ENCODE measurements at regions not wholly inside any gene's neighbourhood (a gene's known extent, or its start where the extent isn't known, plus 50 kb on each side); places are given as distances from the start of the nearest gene placed in this dataset.

- Histone ChIP-seq H3K4me2 (ENCODE audit: low read length) (no peak overlapping the region), H3K79me2 (ENCODE audit: insufficient read depth, low read length) (no peaks in the 10 kb centered on the region), H3K9me2 (ENCODE audit: insufficient read depth) (no peaks in the 10 kb centered on the region), H2AFZ (ENCODE audit: low read depth, low read length, poor library complexity, severe bottlenecking) (no peak overlapping the region), H3K27me3 (ENCODE audit: insufficient read depth, low read length) (no peaks in the 10 kb centered on the region), H3K9ac (ENCODE audit: low read length) (no peak overlapping the region), H3K4me3 (replicated peaks in 1 of 2; ENCODE audit: low read depth in 1 of 2, low read length in 2 of 2) (no peak overlapping the region), H3K9me3 (ENCODE audit: control insufficient read depth in 1 of 2, insufficient read depth in 1 of 2, low read depth in 1 of 2, low read length in 2 of 2) (no peaks in the 10 kb centered on the region), H3K36me3 (ENCODE audit: control insufficient read depth in 1 of 2, insufficient read depth in 2 of 2, low read length in 2 of 2) (no peaks in the 10 kb centered on the region), H3K4me1 (ENCODE audit: control insufficient read depth in 1 of 2, insufficient read depth in 2 of 2, low read length in 2 of 2) (peaks cover 8 to 13% of the 10 kb centered on the region in 2 experiments; a peak in 3 of 4 replicates), H4K20me1 (ENCODE audit: insufficient read depth) (no peaks in the 10 kb centered on the region), H3K27ac (ENCODE audit: low read depth, low read length) (no peak overlapping the region)
- intact Hi-C loops (cut with micrococcal nuclease) = no loop called here
- BruUV-seq (replicated peaks) = no TSS peak
- POLR2A ChIA-PET = no interaction called here
- DNase-seq (ENCODE audit: low read depth, low spot score) (no peak), ATAC-seq (no peak)
- TF ChIP-seq ZNF274 (IDR thresholded peaks at IDR 0.05; ENCODE audit: low read depth, low read length) (no peak), SP1 (IDR thresholded peaks at IDR 0.05; ENCODE audit: low read depth) (no peak)
- RAD21 ChIA-PET (ENCODE audit: low non-redundant PET in 1 of 2, low total read pairs in 2 of 2, uncharacterized antibody in 2 of 2, unreplicated experiment in 2 of 2) = no interaction called here
- CTCF ChIA-PET = no interaction called here
Observed at GRCh38 chr1:222286011-222286410, 261.9 kb downstream of the HHIPL2 start.

- Histone ChIP-seq H3K4me3 (replicated peaks in 1 of 2; ENCODE audit: low read depth in 1 of 2, low read length in 2 of 2) (no peak overlapping the region), H3K4me2 (ENCODE audit: low read length) (no peak overlapping the region), H3K79me2 (ENCODE audit: insufficient read depth, low read length) (no peaks in the 10 kb centered on the region), H4K20me1 (ENCODE audit: insufficient read depth) (no peaks in the 10 kb centered on the region), H3K27me3 (ENCODE audit: insufficient read depth, low read length) (no peaks in the 10 kb centered on the region), H3K4me1 (ENCODE audit: control insufficient read depth in 1 of 2, insufficient read depth in 2 of 2, low read length in 2 of 2) (peaks cover 8 to 13% of the 10 kb centered on the region in 2 experiments; a peak in 3 of 4 replicates), H3K9me2 (ENCODE audit: insufficient read depth) (no peaks in the 10 kb centered on the region), H2AFZ (ENCODE audit: low read depth, low read length, poor library complexity, severe bottlenecking) (no peak overlapping the region), H3K9ac (ENCODE audit: low read length) (no peak overlapping the region), H3K9me3 (ENCODE audit: control insufficient read depth in 1 of 2, insufficient read depth in 1 of 2, low read depth in 1 of 2, low read length in 2 of 2) (no peaks in the 10 kb centered on the region), H3K36me3 (ENCODE audit: control insufficient read depth in 1 of 2, insufficient read depth in 2 of 2, low read length in 2 of 2) (no peaks in the 10 kb centered on the region), H3K27ac (ENCODE audit: low read depth, low read length) (no peak overlapping the region)
- ATAC-seq (no peak), DNase-seq (ENCODE audit: low read depth, low spot score) (no peak)
- intact Hi-C loops (cut with micrococcal nuclease) = no loop called here
- TF ChIP-seq EZH2phosphoT487 (IDR thresholded peaks at IDR 0.05; ENCODE audit: borderline replicate concordance) (no peak), SIN3A (IDR thresholded peaks at IDR 0.05; ENCODE audit: low read depth) (no peak), POLR2A (IDR thresholded peaks at IDR 0.05; ENCODE audit: borderline replicate concordance, extremely low read depth, insufficient read depth, insufficient read length) (no peak), EZH2 (IDR thresholded peaks at IDR 0.05) (no peak), SP1 (IDR thresholded peaks at IDR 0.05; ENCODE audit: low read depth) (no peak), ZNF274 (IDR thresholded peaks at IDR 0.05; ENCODE audit: low read depth, low read length) (no peak), FOSL1 (IDR thresholded peaks at IDR 0.05; ENCODE audit: low read depth) (no peak), TCF7L2 (IDR thresholded peaks at IDR 0.05; ENCODE audit: borderline replicate concordance, extremely low read depth, insufficient read depth, insufficient read length) (no peak), ELF1 (IDR thresholded peaks at IDR 0.05; ENCODE audit: borderline replicate concordance, low read depth) (no peak)
- TF ChIP-seq, protein P1, sequence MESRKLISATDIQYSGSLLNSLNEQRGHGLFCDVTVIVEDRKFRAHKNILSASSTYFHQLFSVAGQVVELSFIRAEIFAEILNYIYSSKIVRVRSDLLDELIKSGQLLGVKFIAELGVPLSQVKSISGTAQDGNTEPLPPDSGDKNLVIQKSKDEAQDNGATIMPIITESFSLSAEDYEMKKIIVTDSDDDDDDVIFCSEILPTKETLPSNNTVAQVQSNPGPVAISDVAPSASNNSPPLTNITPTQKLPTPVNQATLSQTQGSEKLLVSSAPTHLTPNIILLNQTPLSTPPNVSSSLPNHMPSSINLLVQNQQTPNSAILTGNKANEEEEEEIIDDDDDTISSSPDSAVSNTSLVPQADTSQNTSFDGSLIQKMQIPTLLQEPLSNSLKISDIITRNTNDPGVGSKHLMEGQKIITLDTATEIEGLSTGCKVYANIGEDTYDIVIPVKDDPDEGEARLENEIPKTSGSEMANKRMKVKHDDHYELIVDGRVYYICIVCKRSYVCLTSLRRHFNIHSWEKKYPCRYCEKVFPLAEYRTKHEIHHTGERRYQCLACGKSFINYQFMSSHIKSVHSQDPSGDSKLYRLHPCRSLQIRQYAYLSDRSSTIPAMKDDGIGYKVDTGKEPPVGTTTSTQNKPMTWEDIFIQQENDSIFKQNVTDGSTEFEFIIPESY (IDR thresholded peaks at IDR 0.05; ENCODE audit: extremely low read depth, insufficient replicate concordance, low read length) = no peak
- TF ChIP-seq, protein P2, sequence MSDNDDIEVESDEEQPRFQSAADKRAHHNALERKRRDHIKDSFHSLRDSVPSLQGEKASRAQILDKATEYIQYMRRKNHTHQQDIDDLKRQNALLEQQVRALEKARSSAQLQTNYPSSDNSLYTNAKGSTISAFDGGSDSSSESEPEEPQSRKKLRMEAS (IDR thresholded peaks at IDR 0.05) = no peak
- ChIA-PET RAD21 (ENCODE audit: low non-redundant PET in 1 of 2, low total read pairs in 2 of 2, uncharacterized antibody in 2 of 2, unreplicated experiment in 2 of 2) (no interaction called here), CTCF (no interaction called here), POLR2A (no interaction called here)
- no TSS peak for BruUV-seq (replicated peaks)
Observed at GRCh38 chr1:222285526-222285925, 262.4 kb downstream of the HHIPL2 start.

Measured in HCT116 (cell line).